HG03064 (cell line): ENCODE measurements at regions not wholly inside any gene's neighbourhood (a gene's known extent, or its start where the extent isn't known, plus 50 kb on each side); places are given as distances from the start of the nearest gene placed in this dataset.
"Not testable (repeated sequence)": the region's sequence is repeated elsewhere in the genome, so short reads cannot be mapped to it uniquely, and the experiment has no call there.

Source experiments
- ATAC-seq: cut with Tn5 transposase; IDR thresholded peaks from one replicate; pipeline ENCODE4 v1.9.1; 2021; ENCODE audit warnings: low read depth; ENCODE audit not compliant: unreplicated experiment

GRCh38 chr18:30485078-30485477, 557.5 kb downstream of the DSC3 start:
- ATAC-seq = no peak

GRCh38 chr18:30481871-30482270, 560.7 kb downstream of the DSC3 start:
- no peak for ATAC-seq

GRCh38 chr18:30469091-30469490, 573.5 kb downstream of the DSC3 start:
- no peak for ATAC-seq

GRCh38 chr18:30465096-30465495, 577.4 kb downstream of the DSC3 start:
- ATAC-seq = no peak

- ATAC-seq = no peak
These were observed 585.4 kb downstream of the DSC3 start for GRCh38 chr18:30457156-30457555.

GRCh38 chr18:30455741-30456140, 586.8 kb downstream of the DSC3 start:
- no peak for ATAC-seq

GRCh38 chr18:30454920-30455319, 587.6 kb downstream of the DSC3 start:
- no peak for ATAC-seq

GRCh38 chr18:30451981-30452380, 590.6 kb downstream of the DSC3 start:
- ATAC-seq = no peak

DNA sequence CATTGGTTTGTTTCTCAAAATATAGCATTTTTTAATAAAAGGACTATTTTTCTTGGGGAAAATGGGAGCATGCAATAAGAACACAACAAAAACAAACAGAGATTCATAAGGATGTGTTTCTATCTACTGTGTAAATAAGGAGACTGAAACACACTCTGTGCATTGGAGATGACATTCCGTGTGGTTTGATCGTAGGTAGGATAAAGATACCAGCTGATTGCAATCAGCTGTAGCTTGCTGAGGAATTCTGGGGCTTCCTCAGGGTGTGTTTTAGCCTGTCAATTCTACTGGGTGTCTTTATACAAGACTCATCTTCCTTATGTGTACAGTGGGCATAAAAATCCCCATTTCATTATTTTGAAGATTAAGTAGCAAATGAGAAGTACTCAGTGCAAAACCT, 591.6 kb downstream of the DSC3 start:
- ATAC-seq = no peak

DNA sequence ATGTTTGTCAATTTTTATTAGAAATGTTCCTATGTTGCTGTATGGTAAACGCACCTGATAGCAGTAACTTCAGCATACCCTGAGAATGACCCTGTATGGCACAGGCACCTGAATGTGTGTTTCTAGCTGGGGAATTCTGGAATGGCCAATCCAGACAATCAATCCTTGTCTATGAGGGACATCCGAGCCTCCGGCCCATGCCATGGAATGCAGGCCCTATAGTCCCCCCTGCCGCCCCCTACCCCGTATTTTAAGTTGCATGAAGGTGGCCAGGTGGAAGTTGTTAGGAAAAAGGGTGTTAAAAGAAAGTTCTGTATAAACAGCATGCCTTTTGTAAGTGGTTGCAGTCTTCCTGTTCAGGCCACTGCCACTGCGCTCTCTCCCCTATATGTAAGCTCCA, 595.9 kb downstream of the DSC3 start:
- no peak for ATAC-seq

GRCh38 chr18:30444544-30444943, 598.0 kb downstream of the DSC3 start:
- ATAC-seq = no peak

DNA sequence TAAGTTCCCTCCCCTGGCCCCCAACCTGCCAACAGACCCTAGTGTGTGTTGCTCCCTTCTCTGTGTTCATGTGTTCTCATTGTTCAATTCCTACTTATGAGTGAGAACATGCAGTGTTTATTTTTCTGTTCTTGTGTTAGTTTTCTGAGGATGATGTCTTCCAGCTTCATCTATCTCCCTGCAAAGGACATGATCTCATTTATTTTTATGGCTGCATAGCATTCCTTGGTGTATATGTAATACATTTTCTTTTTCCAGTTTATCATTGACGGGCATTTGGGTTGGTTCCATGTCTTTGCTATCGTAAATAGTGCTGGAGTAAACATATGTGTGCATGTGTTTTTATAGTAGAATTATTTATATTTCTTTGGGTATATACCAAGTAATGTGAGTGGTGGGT, 602.2 kb downstream of the DSC3 start:
- ATAC-seq = no peak

- no peak for ATAC-seq
These were observed 603.4 kb downstream of the DSC3 start for GRCh38 chr18:30439174-30439573.

DNA sequence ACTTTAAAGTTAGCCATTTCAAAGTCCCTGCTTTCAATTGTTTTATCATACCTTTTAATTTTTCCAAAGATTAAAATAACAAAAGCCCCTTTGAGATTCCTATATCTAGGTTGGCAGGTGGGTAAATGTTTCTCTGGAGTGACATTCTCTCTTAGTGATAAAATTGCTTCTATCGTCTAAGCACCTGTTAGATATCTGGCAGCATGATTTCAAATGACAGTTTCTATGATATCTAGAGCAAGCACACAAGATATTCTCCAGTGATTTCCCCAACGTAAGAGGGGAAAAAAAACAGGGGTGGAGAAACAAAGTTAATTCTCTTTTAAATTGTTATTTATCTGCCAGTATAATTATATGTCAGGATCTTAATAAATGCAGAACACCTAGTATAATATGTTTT, 610.2 kb downstream of the DSC3 start:
- ATAC-seq = no peak

- not testable (repeated sequence) for ATAC-seq
These were observed 623.1 kb downstream of the DSC3 start for GRCh38 chr18:30419399-30419798.

DNA sequence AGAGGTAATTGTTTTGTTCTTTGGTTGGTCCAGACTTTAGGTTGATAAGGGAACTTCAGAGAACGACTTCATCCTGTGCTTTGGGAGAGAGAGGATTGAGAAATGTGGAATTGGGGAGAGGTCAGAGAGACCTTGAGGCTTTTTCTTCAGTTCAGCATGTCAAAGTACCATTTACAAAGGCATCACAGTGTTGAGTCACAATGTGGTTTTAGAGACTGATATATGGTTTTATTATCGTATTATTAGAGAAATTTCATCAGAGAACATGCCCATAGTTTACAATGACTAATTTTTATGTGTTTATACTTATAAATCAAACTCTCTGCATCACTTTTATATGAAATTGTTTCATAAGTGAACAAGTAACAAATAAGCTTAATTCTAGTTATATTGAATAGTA, 626.6 kb downstream of the DSC3 start:
- ATAC-seq = no peak

GRCh38 chr18:30409120-30409519, 633.4 kb downstream of the DSC3 start:
- ATAC-seq = no peak

DNA sequence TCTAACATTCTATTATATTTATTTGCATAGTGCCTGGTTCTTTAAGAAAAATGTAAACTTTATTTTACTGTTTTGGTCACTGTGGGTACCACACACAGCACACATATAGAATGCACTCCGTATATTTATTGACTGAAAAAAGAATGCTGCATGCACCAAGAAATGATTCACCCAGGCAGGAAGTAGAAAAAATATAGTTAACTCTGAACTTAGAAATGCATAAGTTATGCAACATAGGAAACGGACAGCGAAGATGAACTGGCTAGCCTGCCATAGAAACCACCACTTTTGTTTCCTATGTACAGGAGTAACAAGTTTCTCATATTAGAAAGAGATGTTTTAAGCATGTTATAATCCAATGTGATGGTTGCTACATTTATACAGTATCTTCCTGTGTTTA, 635.8 kb downstream of the DSC3 start:
- no peak for ATAC-seq

- no peak for ATAC-seq
These were observed 637.5 kb downstream of the DSC3 start for GRCh38 chr18:30405038-30405437.

GRCh38 chr18:30404422-30404821, 638.1 kb downstream of the DSC3 start:
- ATAC-seq = no peak

GRCh38 chr18:30403278-30403677, 639.3 kb downstream of the DSC3 start:
- ATAC-seq = no peak

- ATAC-seq = no peak
These were observed 655.1 kb downstream of the DSC3 start for GRCh38 chr18:30387401-30387800.

GRCh38 chr18:30386624-30387023, 655.9 kb downstream of the DSC3 start:
- no peak for ATAC-seq

- ATAC-seq = no peak
These were observed 656.9 kb downstream of the DSC3 start for GRCh38 chr18:30385684-30386083.
